Testis (tissue), 2 donors: ENCODE measurements at regions not wholly inside any gene's neighbourhood (a gene's known extent, or its start where the extent isn't known, plus 50 kb on each side); places are given as distances from the start of the nearest gene placed in this dataset.

Experiments
- POLR2A ChIP-seq: fragments of 450-650 bp; IDR thresholded peaks from one replicate; pipeline ENCODE4 v1.6.1; 2017; ENCODE audit warnings: antibody characterized with exemption, mild to moderate bottlenecking, moderate library complexity
- TF ChIP-seq, protein P1 (sequence below), 3 experiments: fragments of 450-650 bp in 2 of 3; fragments of 200-600 bp in 1 of 3; sonication (generic) in 1 of 3; IDR thresholded peaks; one replicate each; pipeline ENCODE4 v1.5.1; 2016 to 2019; ENCODE audit warnings: antibody characterized with exemption in 3 of 3, mild to moderate bottlenecking in 2 of 3, moderate library complexity in 1 of 3

DNA sequence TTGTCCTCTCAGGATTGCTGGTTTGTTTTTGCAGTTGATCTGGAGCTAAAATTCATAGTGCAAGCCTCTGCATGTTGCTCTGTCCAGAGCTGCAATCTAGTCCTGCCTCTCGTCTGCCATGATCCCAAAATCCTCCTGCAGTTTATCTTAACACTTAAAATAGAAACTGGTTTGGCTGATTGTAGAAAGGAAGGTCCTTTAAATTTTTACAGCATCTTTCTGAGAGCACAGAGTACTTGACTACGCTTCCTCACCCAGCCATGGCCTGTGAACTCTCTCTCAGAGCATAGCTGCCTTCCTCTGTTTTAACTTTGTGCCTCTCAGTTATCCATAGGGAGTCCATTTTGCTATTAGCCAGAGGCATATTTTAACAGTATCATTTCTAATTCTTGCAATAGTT, 877.1 kb downstream of the C12orf50 start:
- TF ChIP-seq, protein P1, sequence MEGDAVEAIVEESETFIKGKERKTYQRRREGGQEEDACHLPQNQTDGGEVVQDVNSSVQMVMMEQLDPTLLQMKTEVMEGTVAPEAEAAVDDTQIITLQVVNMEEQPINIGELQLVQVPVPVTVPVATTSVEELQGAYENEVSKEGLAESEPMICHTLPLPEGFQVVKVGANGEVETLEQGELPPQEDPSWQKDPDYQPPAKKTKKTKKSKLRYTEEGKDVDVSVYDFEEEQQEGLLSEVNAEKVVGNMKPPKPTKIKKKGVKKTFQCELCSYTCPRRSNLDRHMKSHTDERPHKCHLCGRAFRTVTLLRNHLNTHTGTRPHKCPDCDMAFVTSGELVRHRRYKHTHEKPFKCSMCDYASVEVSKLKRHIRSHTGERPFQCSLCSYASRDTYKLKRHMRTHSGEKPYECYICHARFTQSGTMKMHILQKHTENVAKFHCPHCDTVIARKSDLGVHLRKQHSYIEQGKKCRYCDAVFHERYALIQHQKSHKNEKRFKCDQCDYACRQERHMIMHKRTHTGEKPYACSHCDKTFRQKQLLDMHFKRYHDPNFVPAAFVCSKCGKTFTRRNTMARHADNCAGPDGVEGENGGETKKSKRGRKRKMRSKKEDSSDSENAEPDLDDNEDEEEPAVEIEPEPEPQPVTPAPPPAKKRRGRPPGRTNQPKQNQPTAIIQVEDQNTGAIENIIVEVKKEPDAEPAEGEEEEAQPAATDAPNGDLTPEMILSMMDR (IDR thresholded peaks at IDR 0.05), result no peak
- no peak for TF ChIP-seq POLR2A
